Progenitor cell of endocrine pancreas (in vitro differentiated cells): ENCODE measurements at regions not wholly inside any gene's neighbourhood (a gene's known extent, or its start where the extent isn't known, plus 50 kb on each side); places are given as distances from the start of the nearest gene placed in this dataset.
"Not testable (repeated sequence)": the region's sequence is repeated elsewhere in the genome, so short reads cannot be mapped to it uniquely, and the experiment has no call there.

Experiments used
- DNase-seq: peaks from one replicate; pipeline ENCODE4 v3.0.0; 2021; ENCODE audit warnings: low spot score; ENCODE audit not compliant: unreplicated experiment
- H3K27ac Mint-ChIP-seq: 2 replicates; pipeline ENCODE4 v1.8.0; 2021; ENCODE audit warnings: mild to moderate bottlenecking, moderate library complexity, mixed read lengths
- H3K27me3 Mint-ChIP-seq: 2 replicates; pipeline ENCODE4 v1.8.0; 2021; ENCODE audit warnings: mixed read lengths
- H3K36me3 Mint-ChIP-seq: 2 replicates; pipeline ENCODE4 v1.8.0; 2022; ENCODE audit warnings: mixed read lengths; ENCODE audit not compliant: insufficient read depth
- H3K4me1 Mint-ChIP-seq: 2 replicates; pipeline ENCODE4 v1.8.0; 2021; ENCODE audit warnings: low read depth, mixed read lengths
- H3K4me3 Mint-ChIP-seq: 2 replicates; pipeline ENCODE4 v1.8.0; 2021; ENCODE audit warnings: low read depth, mild to moderate bottlenecking, moderate library complexity, mixed read lengths
- H3K9me3 Mint-ChIP-seq: 2 replicates; pipeline ENCODE4 v1.8.0; 2021; ENCODE audit warnings: low read depth, mixed read lengths
- CTCF ChIP-seq: fragments of 200-600 bp; sonication (generic); IDR thresholded peaks from one replicate; pipeline ENCODE4 v1.5.0; 2021; ENCODE audit warnings: antibody characterized with exemption, mild to moderate bottlenecking; ENCODE audit not compliant: unreplicated experiment

- DNase-seq: no peak
- H3K27me3 Mint-ChIP-seq: no peaks in the 10 kb centered on the region
- H3K4me1 Mint-ChIP-seq: peaks cover 4% of the 10 kb centered on the region
- H3K9me3 Mint-ChIP-seq: peaks cover 3% of the 10 kb centered on the region
- TF ChIP-seq CTCF: no peak
- no peaks in the 10 kb centered on the region for H3K36me3 Mint-ChIP-seq
- no peak overlapping the region for H3K4me3 Mint-ChIP-seq
- no peak overlapping the region for H3K27ac Mint-ChIP-seq
Measured at GRCh38 chr5:99019254-99019653, 90.4 kb upstream of the CHD1 start.

GRCh38 chr5:99010294-99010693 lies 81.5 kb upstream of the CHD1 start:
- no peak overlapping the region for H3K27ac Mint-ChIP-seq
- H3K9me3 Mint-ChIP-seq: peaks cover 3% of the 10 kb centered on the region
- no peak for DNase-seq
- H3K27me3 Mint-ChIP-seq: no peaks in the 10 kb centered on the region
- no peak for TF ChIP-seq CTCF
- no peaks in the 10 kb centered on the region for H3K36me3 Mint-ChIP-seq
- no peak overlapping the region for H3K4me3 Mint-ChIP-seq
- no peaks in the 10 kb centered on the region for H3K4me1 Mint-ChIP-seq

GRCh38 chr5:99008009-99008408 lies 79.2 kb upstream of the CHD1 start:
- not testable (repeated sequence) for H3K27ac Mint-ChIP-seq, H3K9me3 Mint-ChIP-seq, H3K36me3 Mint-ChIP-seq, H3K27me3 Mint-ChIP-seq, DNase-seq, H3K4me1 Mint-ChIP-seq, H3K4me3 Mint-ChIP-seq

GRCh38 chr5:99005506-99005905 lies 76.7 kb upstream of the CHD1 start:
- no peak for TF ChIP-seq CTCF
- Mint-ChIP-seq H3K36me3 (no peaks in the 10 kb centered on the region), H3K4me1 (peaks cover 2% of the 10 kb centered on the region), H3K4me3 (no peak overlapping the region), H3K27me3 (no peaks in the 10 kb centered on the region), H3K9me3 (no peaks in the 10 kb centered on the region), H3K27ac (no peak overlapping the region)
- DNase-seq: no peak

GRCh38 chr5:99004960-99005359 lies 76.2 kb upstream of the CHD1 start:
- H3K4me1 Mint-ChIP-seq: peaks cover 5% of the 10 kb centered on the region
- TF ChIP-seq CTCF: no peak
- H3K27me3 Mint-ChIP-seq: no peaks in the 10 kb centered on the region
- no peak overlapping the region for H3K27ac Mint-ChIP-seq
- H3K36me3 Mint-ChIP-seq: no peaks in the 10 kb centered on the region
- no peak overlapping the region for H3K4me3 Mint-ChIP-seq
- no peaks in the 10 kb centered on the region for H3K9me3 Mint-ChIP-seq
- DNase-seq: no peak

- Mint-ChIP-seq H3K36me3 (no peaks in the 10 kb centered on the region), H3K4me3 (no peak overlapping the region), H3K27me3 (no peaks in the 10 kb centered on the region), H3K27ac (no peak overlapping the region), H3K9me3 (no peaks in the 10 kb centered on the region), H3K4me1 (peaks cover 5% of the 10 kb centered on the region)
- no peak for DNase-seq
- no peak for TF ChIP-seq CTCF
Measured at GRCh38 chr5:99000876-99001275, 72.1 kb upstream of the CHD1 start.
